Ishikawa (cell line): ENCODE measurements at regions not wholly inside any gene's neighbourhood (a gene's known extent, or its start where the extent isn't known, plus 50 kb on each side); places are given as distances from the start of the nearest gene placed in this dataset.

Experiments used
- CEBPB ChIP-seq: IDR thresholded peaks from 2 replicates; pipeline ENCODE4 v1.6.1; 2012
- CREB1 ChIP-seq: IDR thresholded peaks from 2 replicates; pipeline ENCODE4 v1.6.1; 2012; ENCODE audit warnings: low read depth
- EGR1 ChIP-seq: IDR thresholded peaks from 2 replicates; pipeline ENCODE4 v1.6.1; 2012
- EP300 ChIP-seq: IDR thresholded peaks from 2 replicates; pipeline ENCODE4 v1.6.1; 2012; ENCODE audit warnings: borderline replicate concordance
- FOXM1 ChIP-seq: IDR thresholded peaks from 2 replicates; pipeline ENCODE4 v1.6.1; 2012; ENCODE audit warnings: low read depth, borderline replicate concordance
- MAX ChIP-seq: IDR thresholded peaks from 2 replicates; pipeline ENCODE4 v1.6.1; 2012
- NFIC ChIP-seq: IDR thresholded peaks from 2 replicates; pipeline ENCODE4 v1.6.1; 2012
- RAD21 ChIP-seq: IDR thresholded peaks from 2 replicates; pipeline ENCODE4 v1.6.1; 2012; ENCODE audit warnings: low read depth
- REST ChIP-seq: IDR thresholded peaks from 2 replicates; pipeline ENCODE4 v1.6.1; 2012; ENCODE audit warnings: low read depth, mild to moderate bottlenecking
- TAF1 ChIP-seq: IDR thresholded peaks from 2 replicates; pipeline ENCODE4 v1.6.1; 2012; ENCODE audit warnings: low read depth, mild to moderate bottlenecking
- TCF12 ChIP-seq: IDR thresholded peaks from 2 replicates; pipeline ENCODE4 v1.6.1; 2012; ENCODE audit warnings: low read depth
- TEAD4 ChIP-seq: IDR thresholded peaks from 2 replicates; pipeline ENCODE4 v1.6.1; 2012
- USF1 ChIP-seq: IDR thresholded peaks from 2 replicates; pipeline ENCODE4 v1.6.1; 2012
- YY1 ChIP-seq: IDR thresholded peaks from 2 replicates; pipeline ENCODE4 v1.6.1; 2012; ENCODE audit warnings: low read depth
- ZBTB7A ChIP-seq: IDR thresholded peaks from 2 replicates; pipeline ENCODE4 v1.6.1; 2012; ENCODE audit warnings: low read depth

GRCh38 chr22:48098921-48099245, 1336.4 kb downstream of the TBC1D22A start:
- TF ChIP-seq USF1 = no peak

GRCh38 chr22:48098243-48098920, 1335.9 kb downstream of the TBC1D22A start:
- TF ChIP-seq TEAD4 = no peak
- TF ChIP-seq ZBTB7A = no peak
- no peak for TF ChIP-seq REST
- TF ChIP-seq EGR1 = no peak
- TF ChIP-seq TCF12 = no peak
- TF ChIP-seq RAD21 = no peak
- no peak for TF ChIP-seq TAF1
- TF ChIP-seq USF1 = no peak
- no peak for TF ChIP-seq YY1
- TF ChIP-seq NFIC = no peak

- TF ChIP-seq ZBTB7A = no peak
- no peak for TF ChIP-seq CREB1
- no peak for TF ChIP-seq TEAD4
- no peak for TF ChIP-seq EGR1
- no peak for TF ChIP-seq REST
These were observed 1335.3 kb downstream of the TBC1D22A start for GRCh38 chr22:48097723-48098122.

GRCh38 chr22:48096851-48097665, 1334.6 kb downstream of the TBC1D22A start:
- TF ChIP-seq RAD21 = no peak
- no peak for TF ChIP-seq TCF12
- no peak for TF ChIP-seq CEBPB
- no peak for TF ChIP-seq EP300
- no peak for TF ChIP-seq ZBTB7A
- TF ChIP-seq TAF1 = no peak
- no peak for TF ChIP-seq EGR1
- TF ChIP-seq REST = no peak
- no peak for TF ChIP-seq USF1
- TF ChIP-seq NFIC = no peak
- no peak for TF ChIP-seq YY1
- TF ChIP-seq MAX = no peak
- TF ChIP-seq TEAD4 = no peak
- no peak for TF ChIP-seq CREB1
- TF ChIP-seq FOXM1 = no peak

GRCh38 chr22:48096411-48096810, 1334.0 kb downstream of the TBC1D22A start:
- TF ChIP-seq TAF1 (no peak), CEBPB (no peak), EGR1 (no peak), EP300 (no peak), CREB1 (no peak), TCF12 (no peak)
